ENCODE measurements at regions not wholly inside any gene's neighbourhood (a gene's known extent, or its start where the extent isn't known, plus 50 kb on each side); places are given as distances from the start of the nearest gene placed in this dataset.

DNA sequence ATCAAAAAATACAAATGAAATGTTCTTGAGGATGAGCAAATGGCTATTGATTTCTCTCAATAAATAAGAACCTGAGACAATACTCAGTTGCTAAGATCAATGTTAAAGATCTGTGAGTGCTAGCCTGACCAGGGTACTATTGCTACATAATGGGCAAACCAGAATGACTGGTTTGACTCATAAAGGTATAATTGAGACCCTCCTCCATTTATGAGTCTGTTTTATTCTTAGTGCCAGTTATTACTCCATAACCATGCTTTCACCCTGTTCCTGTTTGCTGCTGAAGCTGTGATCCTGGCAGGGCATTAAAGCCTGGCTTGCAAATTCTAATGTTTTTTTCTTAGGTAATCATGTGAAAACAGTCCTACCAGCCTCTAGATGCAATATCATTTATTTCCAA lies 56.6 kb upstream of the PPM1B start:
- no peak overlapping the region for H3K4me3 ChIP-seq (ENCODE audit: low read length)
- no peaks in the 10 kb centered on the region; the same call in 1 of the 2 replicates for H3K27me3 ChIP-seq (ENCODE audit: low read depth, low read length)
- no peaks in the 10 kb centered on the region for H3K4me1 ChIP-seq (ENCODE audit: low read length)
- no peak overlapping the region for H3K27ac ChIP-seq (ENCODE audit: low read length)
- no peak overlapping the region for H2AFZ ChIP-seq (ENCODE audit: low read depth, low read length)
- no peaks in the 10 kb centered on the region for H3K36me3 ChIP-seq (replicated peaks; ENCODE audit: low read depth, low read length)
- no peaks in the 10 kb centered on the region for H3K9me3 ChIP-seq (ENCODE audit: insufficient read depth, low read length)
- TF ChIP-seq, protein P1, sequence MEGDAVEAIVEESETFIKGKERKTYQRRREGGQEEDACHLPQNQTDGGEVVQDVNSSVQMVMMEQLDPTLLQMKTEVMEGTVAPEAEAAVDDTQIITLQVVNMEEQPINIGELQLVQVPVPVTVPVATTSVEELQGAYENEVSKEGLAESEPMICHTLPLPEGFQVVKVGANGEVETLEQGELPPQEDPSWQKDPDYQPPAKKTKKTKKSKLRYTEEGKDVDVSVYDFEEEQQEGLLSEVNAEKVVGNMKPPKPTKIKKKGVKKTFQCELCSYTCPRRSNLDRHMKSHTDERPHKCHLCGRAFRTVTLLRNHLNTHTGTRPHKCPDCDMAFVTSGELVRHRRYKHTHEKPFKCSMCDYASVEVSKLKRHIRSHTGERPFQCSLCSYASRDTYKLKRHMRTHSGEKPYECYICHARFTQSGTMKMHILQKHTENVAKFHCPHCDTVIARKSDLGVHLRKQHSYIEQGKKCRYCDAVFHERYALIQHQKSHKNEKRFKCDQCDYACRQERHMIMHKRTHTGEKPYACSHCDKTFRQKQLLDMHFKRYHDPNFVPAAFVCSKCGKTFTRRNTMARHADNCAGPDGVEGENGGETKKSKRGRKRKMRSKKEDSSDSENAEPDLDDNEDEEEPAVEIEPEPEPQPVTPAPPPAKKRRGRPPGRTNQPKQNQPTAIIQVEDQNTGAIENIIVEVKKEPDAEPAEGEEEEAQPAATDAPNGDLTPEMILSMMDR (IDR thresholded peaks at IDR 0.05; ENCODE audit: low read depth, low read length) = no peak
- no peak for TF ChIP-seq EZH2phosphoT487 (IDR thresholded peaks at IDR 0.05; ENCODE audit: low read depth)
- H4K20me1 ChIP-seq (ENCODE audit: insufficient read depth, low read length) = no peaks in the 10 kb centered on the region
- no peaks in the 10 kb centered on the region for H3K79me2 ChIP-seq (ENCODE audit: low read length)
- no peak overlapping the region for H3K9ac ChIP-seq (ENCODE audit: low read length)
- H3K4me2 ChIP-seq (ENCODE audit: low read length) = no peak overlapping the region

- Histone ChIP-seq H3K9me3 (ENCODE audit: insufficient read depth, low read length) (no peaks in the 10 kb centered on the region), H3K79me2 (ENCODE audit: low read length) (no peaks in the 10 kb centered on the region), H3K9ac (ENCODE audit: low read length) (no peak overlapping the region), H3K27ac (ENCODE audit: low read length) (no peak overlapping the region), H3K4me2 (ENCODE audit: low read length) (no peak overlapping the region), H3K36me3 (replicated peaks; ENCODE audit: low read depth, low read length) (no peaks in the 10 kb centered on the region), H4K20me1 (ENCODE audit: insufficient read depth, low read length) (no peaks in the 10 kb centered on the region), H2AFZ (ENCODE audit: low read depth, low read length) (no peak overlapping the region), H3K27me3 (ENCODE audit: low read depth, low read length) (no peaks in the 10 kb centered on the region), H3K4me3 (ENCODE audit: low read length) (no peak overlapping the region), H3K4me1 (ENCODE audit: low read length) (peaks cover 7% of the 10 kb centered on the region)
- TF ChIP-seq EZH2phosphoT487 (IDR thresholded peaks at IDR 0.05; ENCODE audit: low read depth) = no peak
- TF ChIP-seq, protein P1 (IDR thresholded peaks at IDR 0.05; ENCODE audit: low read depth, low read length) = no peak
Measured at GRCh38 chr2:44116319-44116718, 52.4 kb upstream of the PPM1B start.

DNA sequence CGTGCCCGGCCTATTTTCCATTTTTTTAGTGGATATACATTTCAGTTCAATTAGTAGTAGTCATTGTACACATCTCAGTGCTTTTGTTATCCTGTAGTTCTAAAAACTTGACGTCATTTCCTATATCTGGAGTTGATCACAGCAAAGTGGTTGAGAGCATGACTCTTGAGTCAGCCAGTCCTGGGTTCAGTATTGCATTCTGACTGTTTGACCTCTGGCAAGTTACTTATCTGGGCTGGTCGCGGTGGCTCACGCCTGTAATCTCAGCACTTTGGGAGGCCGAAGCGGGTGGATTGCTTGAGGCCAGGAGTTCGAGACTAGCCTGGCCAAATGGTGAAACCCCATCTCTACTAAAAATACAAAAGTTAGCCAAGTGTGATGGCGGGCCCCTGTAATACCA lies 50.4 kb upstream of the PPM1B start:
- no peaks in the 10 kb centered on the region for H4K20me1 ChIP-seq (ENCODE audit: insufficient read depth, low read length)
- no peaks in the 10 kb centered on the region for H3K27me3 ChIP-seq (ENCODE audit: low read depth, low read length)
- no peak overlapping the region for H3K4me3 ChIP-seq (ENCODE audit: low read length)
- no peaks in the 10 kb centered on the region for H3K9me3 ChIP-seq (ENCODE audit: insufficient read depth, low read length)
- H2AFZ ChIP-seq (ENCODE audit: low read depth, low read length) = no peak overlapping the region
- no peak overlapping the region for H3K4me2 ChIP-seq (ENCODE audit: low read length)
- no peak overlapping the region for H3K9ac ChIP-seq (ENCODE audit: low read length)
- peaks cover 7% of the 10 kb centered on the region for H3K4me1 ChIP-seq (ENCODE audit: low read length)
- no peak for TF ChIP-seq EZH2phosphoT487 (IDR thresholded peaks at IDR 0.05; ENCODE audit: low read depth)
- TF ChIP-seq, protein P1 (IDR thresholded peaks at IDR 0.05; ENCODE audit: low read depth, low read length) = no peak
- H3K27ac ChIP-seq (ENCODE audit: low read length) = no peak overlapping the region
- H3K79me2 ChIP-seq (ENCODE audit: low read length) = no peaks in the 10 kb centered on the region
- no peaks in the 10 kb centered on the region for H3K36me3 ChIP-seq (replicated peaks; ENCODE audit: low read depth, low read length)
